T-helper 2 cell (primary cell): ENCODE measurements at regions not wholly inside any gene's neighbourhood (a gene's known extent, or its start where the extent isn't known, plus 50 kb on each side); places are given as distances from the start of the nearest gene placed in this dataset.
"Not testable (repeated sequence)": the region's sequence is repeated elsewhere in the genome, so short reads cannot be mapped to it uniquely, and the experiment has no call there.

ENCODE experiments used
- DNase-seq, 5 experiments: peaks; one replicate each; pipeline versions ENCODE4 v3.0.0 to v3.0.0-alpha.2; 2012 to 2022

DNA sequence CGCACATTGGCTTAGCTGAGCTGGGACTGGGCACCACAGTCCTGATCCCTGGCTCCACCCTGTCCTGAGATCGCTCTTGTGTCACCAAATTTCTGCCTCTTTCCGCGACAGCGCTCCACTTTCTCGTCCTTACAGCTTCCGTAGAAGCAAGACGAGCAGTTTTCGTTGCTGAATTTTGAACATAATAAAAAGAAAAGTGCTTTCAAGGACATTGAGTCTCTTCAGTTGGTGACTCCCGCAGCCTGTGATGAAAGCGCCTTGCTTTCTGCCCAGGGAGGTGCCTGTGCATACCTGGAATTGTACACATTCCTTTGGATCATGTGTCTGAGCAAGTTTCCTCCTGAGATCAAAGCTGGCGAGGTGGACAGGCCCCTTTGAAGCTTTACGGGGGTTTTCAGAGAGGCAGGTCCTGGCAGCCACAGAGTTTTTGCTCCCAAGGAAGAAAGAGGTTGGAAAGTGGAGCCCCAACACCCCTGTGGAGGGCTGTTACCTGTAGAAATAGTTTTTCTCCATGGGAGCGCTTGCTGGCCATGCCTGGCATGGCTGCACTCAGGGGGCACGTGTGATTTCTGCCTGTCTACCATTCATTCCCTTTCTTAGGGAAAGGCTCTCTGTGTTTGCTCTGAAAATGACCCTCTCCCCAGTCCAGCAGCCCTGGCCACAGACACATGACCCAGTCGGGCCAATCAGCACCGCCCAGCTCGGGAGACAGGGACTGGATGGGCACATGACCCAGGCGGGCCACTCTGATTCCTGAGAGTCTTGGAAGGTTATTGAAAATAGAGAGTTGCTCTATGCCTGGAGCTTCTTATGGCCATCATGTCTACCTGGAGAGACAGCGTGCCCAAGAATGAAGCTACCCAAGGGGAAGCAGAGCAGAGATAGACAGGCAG lies 115.6 kb upstream of the OTOS start:
- DNase-seq, result no peak

DNA sequence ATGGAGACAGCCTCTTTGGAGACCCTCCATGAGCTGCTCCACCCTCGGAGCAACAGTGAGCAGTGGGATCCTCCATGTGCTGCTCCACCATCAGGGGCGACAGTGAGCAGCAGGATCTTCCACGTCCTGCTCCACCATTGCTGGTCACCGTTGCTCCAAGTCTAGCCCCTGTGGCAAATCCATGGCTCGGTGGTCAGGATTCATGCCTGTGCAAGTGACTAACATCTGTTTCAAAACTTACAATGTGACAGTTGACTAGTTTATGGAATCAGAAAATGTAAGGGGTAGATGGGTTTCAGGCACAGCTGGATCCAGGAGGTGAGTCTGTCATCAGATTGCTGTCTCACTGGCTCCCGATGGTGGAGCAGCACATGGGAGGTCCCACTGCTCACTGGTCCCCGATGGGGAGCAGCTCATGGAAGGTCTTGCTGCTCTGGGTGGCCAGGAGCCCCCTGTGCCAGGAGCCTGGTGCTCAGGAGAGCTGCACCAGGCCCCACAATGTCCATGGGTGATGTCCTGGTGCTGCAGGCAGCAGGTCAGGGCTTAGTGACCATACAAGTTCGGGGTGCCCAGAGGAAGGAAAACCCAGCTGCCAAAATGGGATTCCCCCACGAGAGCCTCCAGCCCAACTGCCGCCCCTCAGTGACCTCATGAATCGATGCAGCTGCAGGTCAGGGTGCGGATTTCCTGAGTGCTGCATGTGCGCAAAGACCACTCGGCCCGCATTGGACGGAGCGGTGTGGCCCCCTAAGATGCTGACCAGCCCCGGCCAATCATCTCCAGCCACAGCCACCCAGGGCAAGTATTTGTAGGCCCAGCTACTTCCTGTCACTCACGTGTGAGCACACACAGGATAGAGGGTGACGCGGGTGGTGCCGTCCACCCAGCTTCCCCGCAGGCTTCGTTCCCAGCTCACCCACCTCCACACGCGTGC lies 116.5 kb upstream of the OTOS start:
- DNase-seq, result peak in 1 of 5 experiments; percentile 5

DNA sequence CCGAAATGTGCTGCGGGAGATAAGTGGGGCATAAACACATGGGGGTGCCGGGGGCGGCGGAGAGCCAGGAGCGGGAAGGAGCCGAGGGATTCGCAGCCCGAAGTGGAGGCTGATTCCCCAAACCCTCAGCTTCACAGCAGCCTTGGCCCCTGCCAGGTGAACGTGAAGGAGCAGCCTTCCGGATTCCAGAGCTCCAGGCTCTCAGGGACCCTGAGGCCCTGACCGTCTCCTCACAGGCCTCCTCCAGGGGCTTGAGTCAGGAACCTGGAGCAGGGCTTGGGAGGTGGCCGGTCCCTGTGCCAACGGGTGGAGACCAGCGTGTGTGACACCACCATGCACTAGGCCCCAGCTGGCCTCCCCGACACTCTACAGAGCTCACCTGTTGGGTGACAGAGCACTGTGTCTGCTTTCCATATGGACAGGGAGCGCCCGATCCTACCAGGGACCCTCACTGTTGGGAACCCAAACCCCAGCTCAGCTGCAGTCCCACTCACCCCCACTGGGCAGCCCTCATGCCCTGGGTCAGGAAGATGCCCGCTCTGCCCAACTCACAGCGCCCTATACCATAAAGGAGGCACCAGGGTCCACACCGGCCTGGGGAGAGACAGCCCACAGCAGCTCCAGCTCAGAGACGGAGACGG lies 117.6 kb upstream of the OTOS start:
- DNase-seq, result no peak

DNA sequence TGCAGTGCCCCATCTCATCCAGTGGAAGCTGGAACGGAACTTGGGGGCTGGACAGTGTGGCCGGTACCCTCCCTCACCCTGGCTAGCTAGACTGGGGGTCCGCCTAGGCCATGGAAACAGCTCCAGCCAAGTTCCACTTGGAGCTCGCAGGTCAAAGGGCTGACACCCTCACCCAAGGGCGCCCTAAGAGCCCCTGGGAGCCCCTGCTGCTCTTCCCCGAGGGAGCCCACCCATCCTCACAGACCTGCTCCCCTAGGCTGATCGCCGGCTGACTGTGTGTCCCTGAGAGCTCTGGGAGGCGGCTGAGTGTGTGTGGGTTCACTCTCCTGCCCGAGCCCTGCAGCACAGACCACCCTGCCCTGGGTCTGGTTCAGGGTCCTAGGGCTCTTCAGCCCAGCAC lies 118.2 kb upstream of the OTOS start:
- DNase-seq, result no peak

DNA sequence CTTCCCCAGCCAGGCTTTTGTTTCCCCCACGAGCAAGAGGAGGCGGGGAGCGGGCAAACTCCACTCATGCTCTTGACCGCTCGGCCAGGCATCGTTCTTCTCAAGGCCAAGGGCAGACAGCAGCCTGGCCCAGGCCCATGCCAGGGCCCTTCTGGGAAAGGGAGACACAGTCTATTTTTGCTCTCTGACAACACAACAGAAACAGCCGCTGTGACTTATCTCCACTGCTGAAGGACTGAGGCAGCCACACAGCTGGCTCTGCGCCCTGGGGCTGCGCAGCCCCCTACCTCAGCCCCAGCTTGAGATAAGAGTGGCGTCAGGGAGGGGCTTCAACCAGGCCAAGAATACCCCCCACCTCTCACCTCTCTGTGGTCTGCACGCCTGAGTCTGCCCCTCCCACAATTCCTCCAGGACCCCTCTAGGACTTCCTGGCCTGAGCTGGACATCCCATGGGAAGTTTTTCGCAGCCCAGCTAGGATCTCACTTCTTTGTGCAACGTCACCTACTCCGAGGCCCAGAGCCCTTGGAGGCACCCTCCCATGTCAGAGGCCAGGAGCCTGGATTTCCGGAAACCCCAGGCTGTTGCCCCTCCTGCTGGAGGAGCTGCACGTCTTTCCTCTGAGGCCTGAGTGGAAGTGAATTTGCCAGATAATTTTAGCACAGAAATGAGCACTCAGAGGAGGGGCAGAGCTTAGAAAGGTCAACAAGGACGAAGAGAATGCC lies 118.9 kb upstream of the OTOS start:
- no peak for DNase-seq

DNA sequence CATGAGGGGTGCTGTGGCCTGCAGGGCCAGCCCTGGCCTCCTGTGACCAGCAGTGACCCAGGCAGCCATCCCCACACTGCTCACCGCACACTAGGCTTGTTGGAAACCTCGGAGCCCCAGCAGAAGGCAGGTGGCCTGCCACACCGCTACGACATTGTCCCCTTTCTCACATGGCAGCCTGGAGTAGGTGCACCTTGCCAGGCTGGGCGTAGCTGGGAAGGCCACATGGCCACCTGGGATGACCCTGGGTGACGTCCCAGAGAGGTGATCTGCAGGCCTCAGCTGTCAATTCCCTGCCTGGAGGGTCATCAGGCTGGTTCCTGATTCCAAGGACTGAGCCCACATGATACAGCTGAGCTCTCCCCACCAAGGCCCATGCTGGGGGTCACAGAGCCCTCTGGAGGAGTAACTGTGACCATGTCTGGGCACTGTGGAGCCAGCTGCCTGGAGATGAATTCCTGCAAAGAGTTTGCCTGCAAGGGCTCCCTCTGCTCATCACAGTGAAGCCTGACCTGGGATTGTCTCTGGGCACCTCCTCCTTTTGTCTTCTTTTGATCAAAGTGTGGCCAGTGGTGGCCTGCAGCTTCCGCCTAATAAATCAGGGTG lies 119.6 kb upstream of the OTOS start:
- no peak for DNase-seq

DNA sequence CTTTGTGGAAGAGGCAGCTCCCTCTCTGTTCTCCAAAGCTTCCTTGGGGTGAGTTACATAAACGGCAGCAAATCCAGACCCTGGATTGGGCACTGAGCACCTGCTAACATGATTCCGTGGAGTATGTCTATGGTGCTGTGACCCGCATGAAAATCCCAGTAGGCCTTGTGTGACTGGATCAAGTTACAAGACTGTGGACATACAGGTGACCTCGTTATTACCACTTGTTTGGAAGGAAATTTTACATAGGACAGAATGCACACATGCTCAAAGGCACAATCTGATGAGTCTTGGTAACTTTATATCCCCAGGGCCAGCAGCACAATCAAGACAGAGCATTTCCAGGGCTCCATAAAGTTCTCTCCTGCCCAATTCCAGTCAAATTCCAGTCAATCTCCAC lies 120.2 kb upstream of the OTOS start:
- DNase-seq, result no peak

DNA sequence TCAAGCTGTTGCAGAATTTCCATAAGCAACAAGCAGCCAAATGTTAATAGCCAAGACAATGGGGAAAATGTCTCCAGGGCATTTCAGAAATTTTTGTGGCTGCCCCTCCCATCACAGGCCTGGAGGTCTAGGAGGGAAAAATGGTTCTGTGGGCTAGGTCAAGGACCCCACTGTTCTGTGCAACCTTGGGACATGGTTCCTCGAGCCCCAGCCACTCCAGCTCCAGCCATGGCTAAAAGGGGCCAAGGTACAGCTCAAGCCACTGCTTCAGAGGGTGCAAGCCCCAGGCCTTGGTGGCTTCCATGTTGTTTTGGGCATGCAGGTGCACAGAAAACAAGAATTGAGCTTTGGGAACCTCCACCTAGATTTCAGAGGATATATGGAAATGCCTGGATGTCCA lies 122.1 kb upstream of the OTOS start:
- DNase-seq, result not testable (repeated sequence)

DNA sequence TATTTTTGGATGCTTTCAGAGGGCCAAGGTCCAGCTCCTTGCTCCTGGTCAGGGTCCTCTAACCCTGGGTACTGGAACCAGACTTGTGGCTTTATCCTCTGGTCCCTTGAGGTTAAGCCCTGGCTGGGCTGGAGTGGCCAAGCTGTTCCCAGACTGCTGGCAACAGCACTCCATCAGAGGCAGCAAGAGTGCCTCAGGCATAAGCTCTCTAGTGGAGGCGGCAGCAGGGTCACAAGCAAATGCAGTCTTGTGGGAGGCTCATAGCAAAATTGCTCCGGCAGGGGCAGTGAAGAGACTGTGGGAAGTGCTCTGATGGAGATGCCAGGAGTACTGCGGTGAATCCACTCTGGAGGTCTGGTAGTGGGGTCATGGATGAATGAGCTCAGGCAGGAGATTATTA lies 128.9 kb upstream of the OTOS start:
- DNase-seq, result no peak

DNA sequence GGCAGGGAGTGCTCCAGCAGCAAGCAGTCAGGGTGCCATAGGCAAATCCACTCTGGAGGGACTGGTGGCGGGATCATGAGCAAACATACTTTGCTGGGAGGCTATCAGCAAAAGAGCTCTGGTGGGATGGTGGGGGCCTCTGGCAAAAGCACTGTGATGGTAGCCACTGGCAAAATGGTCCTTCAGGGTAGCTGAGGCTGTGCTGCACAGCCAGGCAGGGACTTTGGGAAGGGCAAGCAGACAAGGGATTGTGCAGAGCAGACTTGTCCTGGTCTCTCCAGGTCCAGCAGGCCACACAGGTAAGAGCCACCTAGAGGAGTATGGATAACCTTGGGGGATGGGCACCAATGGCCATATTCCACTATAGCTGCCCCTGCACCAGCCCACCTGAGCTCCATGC lies 129.4 kb upstream of the OTOS start:
- no peak for DNase-seq

DNA sequence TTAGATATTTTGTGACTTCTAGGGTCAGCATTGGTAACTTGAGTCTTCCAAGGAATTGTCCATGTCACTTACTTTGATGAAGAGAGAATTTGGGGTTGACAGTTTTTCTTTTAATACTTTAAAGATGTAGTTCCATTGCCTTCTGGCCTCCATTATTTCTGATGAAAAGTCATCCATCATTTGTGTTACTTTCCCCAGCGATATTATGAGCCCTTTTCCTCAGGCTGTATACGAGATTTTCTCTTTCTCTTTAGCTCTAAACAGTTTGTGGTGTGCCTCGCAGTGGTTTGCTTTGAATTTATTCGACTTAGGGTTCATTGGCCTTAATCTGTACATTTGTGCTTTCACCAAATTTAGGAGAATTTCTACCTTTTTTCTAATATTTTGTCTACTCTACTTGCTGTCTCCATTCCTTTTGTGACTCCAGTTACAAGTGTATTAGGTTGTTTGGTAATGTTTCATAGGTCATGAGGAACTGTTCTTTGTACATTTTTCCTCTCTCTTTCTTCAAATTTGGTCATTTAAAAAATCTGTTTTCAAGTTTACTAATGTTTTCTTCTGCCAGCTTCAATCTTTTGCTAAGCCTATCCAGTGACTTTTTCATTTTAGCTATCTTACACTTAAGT lies 131.4 kb upstream of the OTOS start:
- DNase-seq, result no peak

DNA sequence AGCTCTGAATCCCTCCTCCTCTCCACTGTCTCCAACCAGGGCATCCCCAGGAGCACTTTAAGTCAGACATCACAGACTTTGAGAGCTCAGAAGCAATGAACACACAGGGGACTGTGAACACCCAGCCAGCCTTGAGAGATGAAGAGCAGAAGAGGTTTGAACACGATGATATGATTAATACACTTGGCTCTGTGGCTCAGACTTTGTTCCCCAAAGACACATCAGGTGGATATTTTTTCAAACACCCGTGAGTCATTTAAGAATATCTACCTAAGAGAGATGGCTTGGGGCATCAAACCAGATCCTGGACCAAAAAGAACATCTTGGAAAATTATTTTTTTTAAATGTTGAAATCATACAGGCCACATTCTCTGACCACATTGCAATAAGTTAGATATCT lies 134.9 kb upstream of the OTOS start:
- no peak for DNase-seq

DNA sequence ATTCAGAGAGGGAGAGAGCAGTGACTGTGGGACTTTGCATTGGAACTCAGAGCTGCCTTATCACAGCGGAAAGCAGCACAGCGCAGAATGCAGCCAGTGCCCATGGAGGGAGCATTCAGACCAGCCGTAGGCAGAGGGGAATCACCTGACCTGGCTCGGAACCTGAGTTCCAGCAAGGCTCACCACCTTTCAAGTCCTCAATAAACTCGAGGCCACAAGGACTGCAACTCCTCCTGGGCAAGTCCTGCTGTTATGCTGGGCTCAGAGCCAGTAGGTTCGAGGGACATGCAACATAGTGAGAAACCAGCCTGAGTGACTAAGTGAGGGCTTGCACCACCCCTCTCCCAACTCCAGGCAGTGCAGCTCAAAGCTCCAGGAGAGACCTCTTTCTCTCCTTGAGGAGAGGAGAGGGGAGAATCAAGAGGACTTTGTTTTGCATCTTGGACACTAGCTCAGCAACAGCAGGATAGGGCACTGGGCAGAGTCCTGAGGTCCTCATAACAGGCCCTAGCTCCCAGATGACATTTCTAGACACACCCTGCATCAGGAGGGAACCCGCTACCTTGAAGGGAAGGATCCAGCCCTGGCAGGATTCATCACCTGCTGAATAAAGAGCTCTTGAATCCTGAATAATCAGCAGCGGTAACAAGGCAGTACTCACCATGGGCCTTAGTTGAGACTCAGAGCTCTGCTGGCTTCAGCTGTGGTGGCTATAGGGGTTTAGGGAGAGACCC lies 136.8 kb upstream of the OTOS start:
- no peak for DNase-seq

DNA sequence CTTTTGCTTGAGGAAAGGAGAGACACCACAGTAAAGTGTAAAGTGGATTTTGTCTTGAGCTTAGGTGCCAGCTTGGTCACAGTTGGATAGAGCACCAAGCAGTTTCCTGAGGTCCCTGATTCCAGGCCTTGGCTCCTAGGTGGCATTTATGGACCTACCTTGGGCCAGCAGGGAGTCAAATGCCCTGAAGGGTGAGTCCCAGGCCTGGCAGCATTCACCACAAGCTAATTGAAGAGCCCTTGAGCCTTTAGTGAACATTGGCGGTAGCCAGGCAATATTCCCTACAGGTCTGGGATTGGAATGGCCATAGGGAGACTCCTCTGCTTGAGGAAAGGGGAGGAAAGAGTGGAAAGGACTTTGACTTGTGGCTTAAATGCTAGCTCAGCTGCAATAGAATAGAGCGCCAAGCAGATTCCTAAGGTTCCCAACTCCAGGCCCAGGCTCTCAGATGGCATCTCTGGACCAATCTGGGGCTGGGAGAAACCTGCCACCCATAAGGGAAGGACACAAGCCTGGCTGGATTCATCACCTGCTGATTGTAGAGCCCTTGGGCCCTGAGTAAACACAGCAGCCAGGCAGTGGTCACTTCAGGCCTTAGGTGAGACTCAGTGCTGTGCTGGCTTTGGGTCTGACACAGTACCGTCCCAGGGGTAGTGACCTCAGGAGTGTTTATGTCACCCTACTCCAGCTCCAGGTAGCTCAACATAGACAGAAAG lies 137.5 kb upstream of the OTOS start:
- DNase-seq, result no peak

DNA sequence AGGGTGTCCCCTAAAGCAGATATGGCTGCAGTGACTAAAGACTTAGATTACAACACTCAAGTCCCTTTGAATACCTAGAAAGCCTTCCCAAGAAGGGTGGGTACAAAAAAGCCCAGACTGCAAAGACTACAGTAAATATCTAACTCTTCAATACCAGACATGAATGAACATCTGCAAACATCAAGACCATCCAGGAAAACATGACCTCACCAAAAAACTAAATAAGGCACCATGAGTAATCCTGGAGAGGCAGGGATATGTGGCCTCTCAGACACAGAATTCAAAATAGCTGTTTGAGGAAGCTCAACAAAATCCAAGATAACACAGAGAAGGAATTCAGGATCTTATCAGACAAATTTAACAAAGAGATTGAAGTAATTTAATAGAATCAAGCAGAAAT lies 138.2 kb upstream of the OTOS start:
- DNase-seq, result no peak

DNA sequence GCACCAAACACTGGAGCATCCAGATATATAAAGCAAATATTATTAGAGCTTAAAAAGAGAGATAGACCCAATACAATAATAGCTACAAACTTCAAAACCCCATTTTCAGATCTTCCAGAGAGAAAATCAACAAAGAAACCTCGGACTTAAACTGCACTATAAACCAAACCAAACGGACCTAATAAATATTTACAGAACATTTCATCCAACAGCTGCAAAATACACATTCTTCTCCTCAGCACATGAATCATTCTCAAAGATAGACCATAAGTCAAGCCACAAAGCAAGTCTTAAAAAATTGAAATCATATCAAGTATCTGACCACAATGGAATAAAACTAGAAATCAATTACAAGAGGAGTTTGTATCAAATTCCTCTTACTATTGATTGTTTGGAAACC lies 140.2 kb upstream of the OTOS start:
- no peak for DNase-seq

DNA sequence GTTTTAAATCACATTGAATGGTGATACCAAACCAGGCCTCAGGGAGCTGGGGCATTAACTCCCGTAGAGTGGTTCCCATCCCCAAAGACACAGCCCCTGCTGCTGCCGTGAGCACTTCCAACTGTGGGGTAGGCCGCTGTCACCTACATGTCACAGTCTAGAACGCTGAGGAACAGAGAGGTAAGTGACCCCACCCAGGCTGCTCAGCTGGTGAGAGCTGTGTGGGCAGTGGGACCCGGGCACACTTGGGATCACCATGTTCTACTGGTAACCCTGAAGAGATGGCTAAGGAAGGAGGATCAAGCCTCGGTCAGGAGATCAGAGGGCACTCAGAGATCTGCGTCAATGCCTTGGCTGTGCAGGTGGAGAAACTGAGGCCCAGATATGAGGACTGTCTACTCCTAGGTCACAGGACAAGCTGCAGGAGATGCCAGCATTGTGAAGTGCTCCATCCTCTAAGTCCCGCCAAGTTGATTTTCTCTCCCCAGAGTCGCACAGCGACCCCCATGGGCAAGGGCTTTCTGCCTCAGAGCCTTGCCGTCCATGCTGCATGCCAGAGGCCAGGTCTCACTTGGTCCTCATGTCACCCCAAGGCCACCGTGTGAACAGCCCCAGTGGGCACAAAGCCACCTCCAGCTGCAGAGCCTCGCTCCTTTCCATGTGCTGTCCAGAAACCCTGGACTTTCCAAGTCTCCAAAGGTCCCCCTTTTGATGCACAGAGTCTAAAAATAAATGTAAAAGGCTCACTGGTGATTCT lies 144.2 kb upstream of the OTOS start:
- no peak for DNase-seq

DNA sequence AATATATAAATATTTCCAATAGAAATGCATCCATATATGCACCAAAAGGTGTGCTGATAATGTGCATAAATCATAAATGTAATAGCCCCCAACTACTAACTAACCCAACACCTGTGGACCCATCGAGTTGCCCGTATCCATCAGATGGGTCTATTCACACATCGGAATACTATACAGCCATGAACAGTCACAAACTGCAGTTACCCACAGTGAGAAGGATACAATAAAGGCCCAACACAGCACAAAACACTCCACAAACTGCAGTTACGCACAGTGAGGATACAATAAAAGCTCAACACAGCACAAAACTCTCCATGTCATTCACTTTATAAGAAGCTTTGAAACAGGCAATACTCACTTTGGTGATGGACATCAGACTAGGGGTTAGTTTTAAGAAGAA lies 145.3 kb upstream of the OTOS start:
- no peak for DNase-seq

DNA sequence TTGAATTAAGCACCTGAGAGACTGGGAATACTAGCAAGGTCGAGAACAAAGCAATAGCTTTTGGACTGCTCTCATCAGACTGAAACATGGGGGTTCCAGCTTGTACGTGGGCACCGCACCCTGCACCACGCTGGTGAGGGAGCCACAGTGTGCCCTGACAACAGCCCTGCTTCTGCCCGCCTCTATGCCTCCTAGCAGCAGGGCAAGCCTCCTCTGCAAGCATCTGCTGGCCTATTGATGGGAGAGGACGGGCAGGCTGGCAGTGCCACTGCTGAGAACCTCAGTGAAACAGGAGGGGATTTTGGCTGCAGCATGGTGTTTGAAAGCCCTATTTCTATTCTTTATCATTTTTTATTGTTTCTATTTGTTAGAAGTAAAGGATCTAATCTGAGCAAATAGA lies 146.1 kb upstream of the OTOS start:
- DNase-seq, result no peak

DNA sequence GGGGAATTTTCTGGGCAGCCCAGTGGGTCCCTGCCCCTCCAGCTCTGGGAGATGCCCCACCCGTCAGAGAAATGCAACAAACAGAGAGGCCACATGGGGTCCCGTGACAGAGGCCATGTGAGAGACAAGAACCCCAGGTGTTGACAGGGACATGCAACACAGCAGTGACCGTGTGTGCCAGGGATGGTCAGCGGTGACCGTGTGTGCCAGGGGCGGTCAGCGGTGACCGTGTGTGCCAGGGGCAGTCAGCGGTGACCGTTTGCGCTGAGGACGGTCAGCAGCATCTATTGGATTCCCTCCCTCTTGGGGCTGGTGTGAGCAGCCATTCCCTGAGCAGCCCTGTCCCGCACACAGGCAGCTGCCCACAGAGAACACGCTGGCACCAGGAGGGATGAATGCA lies 146.6 kb upstream of the OTOS start:
- no peak for DNase-seq
